Endothelial cell of umbilical vein (primary cell): ENCODE measurements at regions not wholly inside any gene's neighbourhood (a gene's known extent, or its start where the extent isn't known, plus 50 kb on each side); places are given as distances from the start of the nearest gene placed in this dataset.

Experiments
- BruUV-seq: library from RNA; stranded (reverse); fragments of 400-500 nt; replicated peaks from 2 replicates; lab custom pipeline; 2021; lab: Mats Ljungman, UMichigan
- CTCF ChIA-PET: fragments of 300-600, 350-600 bp; sonication (Branson Sonifier 250); formaldehyde crosslinking; loops from one replicate; lab custom pipeline; 2021; ENCODE audit warnings: antibody characterized with exemption, inconsistent platforms; lab: Charles Lee
- POLR2A ChIA-PET: fragments of 300-600, 350-600 bp; sonication (Branson Sonifier 250); formaldehyde crosslinking; loops from one replicate; lab custom pipeline; 2021; ENCODE audit warnings: antibody characterized with exemption, inconsistent platforms; lab: Charles Lee
- DNase-seq: peaks from one replicate; pipeline ENCODE4 v3.0.0-alpha.2; 2011; ENCODE audit warnings: low read depth, low spot score
- FAIRE-seq: peaks from 2 replicates; lab custom pipeline; 2011; peaks lifted over from hg19 to GRCh38; lab: Jason Lieb, UNC
- H2AFZ ChIP-seq: 2 replicates; pipeline ENCODE4 v1.6.0; 2012; ENCODE audit warnings: low read depth, low read length, control low read depth, inconsistent platforms
- H3K27ac ChIP-seq: 2 replicates; pipeline ENCODE4 v1.5.1; 2011; ENCODE audit warnings: low read depth, mild to moderate bottlenecking, control low read depth, low read length, moderate library complexity; ENCODE audit not compliant: insufficient read depth
- H3K27me3 ChIP-seq, 2 experiments: 2 replicates each; pipeline versions ENCODE4 v1.6.0 to v1.6.1; 2011; ENCODE audit warnings: low read length in 2 of 2, mixed read lengths in 1 of 2; ENCODE audit not compliant: control insufficient read depth in 2 of 2, insufficient read depth in 2 of 2
- H3K36me3 ChIP-seq, 2 experiments: 2 replicates in 1 of 2; 3 replicates in 1 of 2; pipeline ENCODE4 v1.5.1; 2011; ENCODE audit warnings: low read length in 2 of 2, mild to moderate bottlenecking in 1 of 2, moderate library complexity in 1 of 2; ENCODE audit not compliant: control insufficient read depth in 2 of 2, insufficient read depth in 2 of 2; ENCODE audit errors: extremely low read depth in 1 of 2
- H3K4me1 ChIP-seq: 3 replicates; pipeline ENCODE4 v1.5.1; 2011; ENCODE audit warnings: mild to moderate bottlenecking, low read length; ENCODE audit not compliant: control insufficient read depth, insufficient read depth; ENCODE audit errors: extremely low read depth
- H3K4me2 ChIP-seq: 2 replicates; pipeline ENCODE4 v1.6.1; 2011; ENCODE audit warnings: low read length, control low read depth, mixed read lengths; ENCODE audit not compliant: insufficient read depth
- H3K4me3 ChIP-seq, 3 experiments: fragments of 200-600 bp in 1 of 3; sonication (generic), shearing (Covaris generic) in 1 of 3; replicated peaks in 1 of 3; 2 replicates each; pipeline ENCODE4 v1.5.1; 2011 to 2016; ENCODE audit warnings: control low read depth in 3 of 3, low read length in 3 of 3, mild to moderate bottlenecking in 2 of 3, inconsistent platforms in 1 of 3, low read depth in 1 of 3, moderate library complexity in 1 of 3; ENCODE audit not compliant: insufficient read depth in 1 of 3
- H3K79me2 ChIP-seq: 2 replicates; pipeline ENCODE4 v1.6.0; 2012; ENCODE audit warnings: low read length, inconsistent platforms; ENCODE audit not compliant: control insufficient read depth, insufficient read depth
- H3K9ac ChIP-seq: replicated peaks from 2 replicates; pipeline ENCODE3; 2011; ENCODE audit warnings: low read length, control low read depth; ENCODE audit not compliant: insufficient read depth; ENCODE audit errors: extremely low read depth
- H3K9me1 ChIP-seq: replicated peaks from 3 replicates; pipeline ENCODE4 v1.6.0; 2011; ENCODE audit warnings: mild to moderate bottlenecking, low read length; ENCODE audit not compliant: control insufficient read depth, insufficient read depth; ENCODE audit errors: extremely low read depth
- H3K9me3 ChIP-seq: replicated peaks from 2 replicates; pipeline ENCODE4 v1.5.1; 2012; ENCODE audit warnings: low read length, inconsistent platforms; ENCODE audit not compliant: control insufficient read depth, insufficient read depth
- H4K20me1 ChIP-seq: replicated peaks from 2 replicates; pipeline ENCODE3; 2011; ENCODE audit warnings: mild to moderate bottlenecking, low read length; ENCODE audit not compliant: control insufficient read depth, insufficient read depth; ENCODE audit errors: extremely low read depth
- CTCF ChIP-seq, 2 donors: IDR thresholded peaks; 1 replicate in 1 of 2; 2 replicates in 1 of 2; pipeline ENCODE4 v1.5.1; 2011; ENCODE audit warnings: low read length in 2 of 2, mild to moderate bottlenecking in 2 of 2, moderate library complexity in 2 of 2, control low read depth in 1 of 2, inconsistent platforms in 1 of 2, low read depth in 1 of 2; ENCODE audit not compliant: insufficient read depth in 1 of 2; ENCODE audit errors: extremely low read depth in 1 of 2
- EZH2 ChIP-seq: IDR thresholded peaks from 2 replicates; pipeline ENCODE4 v1.6.1; 2012; ENCODE audit warnings: borderline replicate concordance, low read depth, mild to moderate bottlenecking, moderate library complexity, low read length, inconsistent platforms; ENCODE audit not compliant: severe bottlenecking
- FOS ChIP-seq: IDR thresholded peaks from 2 replicates; pipeline ENCODE4 v1.6.1; 2011; ENCODE audit warnings: mild to moderate bottlenecking, low read length, moderate library complexity, borderline replicate concordance; ENCODE audit not compliant: insufficient read depth
- GATA2 ChIP-seq: IDR thresholded peaks from 2 replicates; pipeline ENCODE4 v1.7.0; 2011; ENCODE audit warnings: low read depth, mild to moderate bottlenecking, moderate library complexity, mixed read lengths, low read length; ENCODE audit not compliant: insufficient read length, insufficient read depth
- JUN ChIP-seq: IDR thresholded peaks from 2 replicates; pipeline ENCODE4 v1.6.1; 2011; ENCODE audit warnings: borderline replicate concordance, low read depth; ENCODE audit not compliant: insufficient read length, insufficient read depth
- MAX ChIP-seq: IDR thresholded peaks from 2 replicates; pipeline ENCODE4 v1.6.1; 2011; ENCODE audit not compliant: insufficient read depth, insufficient read length
- MYC ChIP-seq: IDR thresholded peaks from one replicate; pipeline ENCODE4 v1.6.1; 2011; ENCODE audit warnings: mild to moderate bottlenecking, low read depth, low read length
- POLR2A ChIP-seq: IDR thresholded peaks from 2 replicates; pipeline ENCODE4 v1.6.1; 2012; ENCODE audit warnings: low read depth, mild to moderate bottlenecking, control low read depth, low read length
- POLR2AphosphoS5 ChIP-seq: IDR thresholded peaks from 2 replicates; pipeline ENCODE4 v1.6.1; 2012; ENCODE audit warnings: low read depth, mild to moderate bottlenecking, control low read depth, low read length, moderate library complexity; ENCODE audit not compliant: insufficient read depth
- dilution Hi-C: fragments of 300-500 bp; cut with MboI; formaldehyde crosslinking; loops from one replicate; pipeline ENCODE4 v1.15.0; 2019; ENCODE audit warnings: low sequenced_read_pairs; ENCODE audit not compliant: extremely low pct_ligation_motif_present
- intact Hi-C: fragments of 100-400 bp; cut with micrococcal nuclease; formaldehyde crosslinking; loops from one replicate; pipeline ENCODE4 v1.10.0; 2022

- H3K27ac ChIP-seq: no peak overlapping the region
- no peaks in the 10 kb centered on the region for H3K27me3 ChIP-seq
- H3K4me3 ChIP-seq: no peak overlapping the region
- no peak overlapping the region for H3K9ac ChIP-seq
- H3K4me1 ChIP-seq: no peaks in the 10 kb centered on the region
- DNase-seq (no peak), FAIRE-seq (no peak)
- BruUV-seq: no TSS peak
- TF ChIP-seq POLR2A (no peak), EZH2 (no peak), MAX (no peak), FOS (no peak), MYC (no peak), POLR2AphosphoS5 (no peak), GATA2 (no peak)
- no peaks in the 10 kb centered on the region for H3K36me3 ChIP-seq
- H3K9me1 ChIP-seq: no peaks in the 10 kb centered on the region
- no peaks in the 10 kb centered on the region for H3K9me3 ChIP-seq
- no peaks in the 10 kb centered on the region for H3K79me2 ChIP-seq
- dilution Hi-C loops: no loop called here
- no peak overlapping the region for H2AFZ ChIP-seq
- intact Hi-C loops: no loop called here
- ChIA-PET POLR2A (no interaction called here), CTCF (no interaction called here)
- H3K4me2 ChIP-seq: no peak overlapping the region
- H4K20me1 ChIP-seq: no peaks in the 10 kb centered on the region
These were observed 410.0 kb downstream of the TGFB2 start for GRCh38 chr1:218755128-218755527.

GRCh38 chr1:218759795-218760194 lies 413.9 kb upstream of the LYPLAL1 start:
- H3K4me3 ChIP-seq: no peak overlapping the region
- H3K36me3 ChIP-seq: no peaks in the 10 kb centered on the region
- H4K20me1 ChIP-seq: no peaks in the 10 kb centered on the region
- BruUV-seq: no TSS peak
- no peak for TF ChIP-seq MAX
- no peak for TF ChIP-seq JUN
- no peak for TF ChIP-seq POLR2AphosphoS5
- no peak for TF ChIP-seq POLR2A
- TF ChIP-seq MYC: no peak
- TF ChIP-seq GATA2: no peak
- no peak for TF ChIP-seq FOS
- no peak for TF ChIP-seq CTCF (IDR thresholded peaks at IDR 0.05; ENCODE audit: extremely low read depth in 1 of 2, insufficient read depth in 1 of 2, low read depth in 1 of 2, low read length in 2 of 2)
- no peak for TF ChIP-seq EZH2
- intact Hi-C loops: no loop called here
- no peaks in the 10 kb centered on the region for H3K9me1 ChIP-seq
- H3K4me1 ChIP-seq: no peaks in the 10 kb centered on the region
- no peak overlapping the region for H3K9ac ChIP-seq
- CTCF ChIA-PET: no interaction called here
- H2AFZ ChIP-seq: no peak overlapping the region
- POLR2A ChIA-PET: no interaction called here
- dilution Hi-C loops: no loop called here
- H3K9me3 ChIP-seq: no peaks in the 10 kb centered on the region
- no peaks in the 10 kb centered on the region for H3K27me3 ChIP-seq
- H3K79me2 ChIP-seq: no peaks in the 10 kb centered on the region
- FAIRE-seq (no peak), DNase-seq (no peak)
- H3K4me2 ChIP-seq: no peak overlapping the region
- H3K27ac ChIP-seq: no peak overlapping the region
